Smooth muscle cell (in vitro differentiated cells): ENCODE measurements at regions not wholly inside any gene's neighbourhood (a gene's known extent, or its start where the extent isn't known, plus 50 kb on each side); places are given as distances from the start of the nearest gene placed in this dataset. TPM values are rescaled to one million over a fixed set of nuclear protein-coding genes. Genes with fewer than 3 reads are reported as not detected.

Source experiments
- DNase-seq: peaks from one replicate; lab custom pipeline; 2025; ENCODE audit not compliant: unreplicated experiment; lab: John Stamatoyannopoulos, UW
- H2AFZ ChIP-seq: fragments of 200-600 bp; sonication (generic); 2 replicates; pipeline ENCODE4 v1.6.0; 2016; ENCODE audit warnings: antibody characterized with exemption, low read depth, mild to moderate bottlenecking
- H3F3A ChIP-seq: fragments of 200-600 bp; sonication (generic); 2 replicates; pipeline ENCODE4 v1.6.0; 2017; ENCODE audit warnings: antibody characterized with exemption, low read depth
- H3K27ac ChIP-seq: fragments of 200-600 bp; sonication (generic); 2 replicates; pipeline ENCODE4 v1.5.1; 2016; ENCODE audit warnings: low read depth, mild to moderate bottlenecking
- H3K27me3 ChIP-seq: fragments of 200-600 bp; sonication (generic); 2 replicates; pipeline ENCODE4 v1.6.1; 2016; ENCODE audit warnings: low read depth, mild to moderate bottlenecking
- H3K36me3 ChIP-seq: fragments of 200-600 bp; sonication (generic); 2 replicates; pipeline ENCODE4 v1.5.1; 2016; ENCODE audit warnings: low read depth
- H3K4me1 ChIP-seq: fragments of 200-600 bp; sonication (generic); 2 replicates; pipeline ENCODE4 v1.5.1; 2016; ENCODE audit warnings: low read depth
- H3K4me2 ChIP-seq: fragments of 200-600 bp; sonication (generic); 2 replicates; pipeline ENCODE4 v1.6.0; 2016; ENCODE audit warnings: mild to moderate bottlenecking
- H3K4me3 ChIP-seq: fragments of 200-600 bp; sonication (generic); 2 replicates; pipeline ENCODE4 v1.5.1; 2016; ENCODE audit warnings: mild to moderate bottlenecking
- H3K79me2 ChIP-seq: fragments of 200-600 bp; sonication (generic); 2 replicates; pipeline ENCODE4 v1.6.0; 2016; ENCODE audit warnings: low read depth, mild to moderate bottlenecking
- H3K9ac ChIP-seq: fragments of 200-600 bp; sonication (generic); 2 replicates; pipeline ENCODE4 v1.6.0; 2016; ENCODE audit warnings: low read depth
- H3K9me3 ChIP-seq: fragments of 200-600 bp; sonication (generic); replicated peaks from 2 replicates; pipeline ENCODE4 v1.5.1; 2016; ENCODE audit warnings: low read depth
- H4K20me1 ChIP-seq: fragments of 200-600 bp; sonication (generic); 2 replicates; pipeline ENCODE4 v1.6.0; 2016; ENCODE audit warnings: low read depth
- WGBS: methylation state at CpG from one replicate; pipeline ENCODE4 v1.1.7; 2016; ENCODE audit warnings: low lambda C conversion rate; 5-methylcytosine and 5-hydroxymethylcytosine counted together
- small RNA-seq: library from RNA; depleted of rRNA; stranded (forward); fragments of <200 nt; gene quantifications from one replicate; pipeline ENCODE3, GENCODE V24; 2014
- TF ChIP-seq, protein P1 (sequence below): fragments of 200-600 bp; sonication (generic); IDR thresholded peaks from 2 replicates; pipeline ENCODE4 v1.5.1; 2017; ENCODE audit warnings: borderline replicate concordance, mild to moderate bottlenecking, antibody characterized with exemption; ENCODE audit not compliant: insufficient read depth, poor library complexity, severe bottlenecking

- H3K27ac ChIP-seq = no peak overlapping the region
- H4K20me1 ChIP-seq = no peaks in the 10 kb centered on the region
- H2AFZ ChIP-seq = no peak overlapping the region
- TF ChIP-seq, protein P1, sequence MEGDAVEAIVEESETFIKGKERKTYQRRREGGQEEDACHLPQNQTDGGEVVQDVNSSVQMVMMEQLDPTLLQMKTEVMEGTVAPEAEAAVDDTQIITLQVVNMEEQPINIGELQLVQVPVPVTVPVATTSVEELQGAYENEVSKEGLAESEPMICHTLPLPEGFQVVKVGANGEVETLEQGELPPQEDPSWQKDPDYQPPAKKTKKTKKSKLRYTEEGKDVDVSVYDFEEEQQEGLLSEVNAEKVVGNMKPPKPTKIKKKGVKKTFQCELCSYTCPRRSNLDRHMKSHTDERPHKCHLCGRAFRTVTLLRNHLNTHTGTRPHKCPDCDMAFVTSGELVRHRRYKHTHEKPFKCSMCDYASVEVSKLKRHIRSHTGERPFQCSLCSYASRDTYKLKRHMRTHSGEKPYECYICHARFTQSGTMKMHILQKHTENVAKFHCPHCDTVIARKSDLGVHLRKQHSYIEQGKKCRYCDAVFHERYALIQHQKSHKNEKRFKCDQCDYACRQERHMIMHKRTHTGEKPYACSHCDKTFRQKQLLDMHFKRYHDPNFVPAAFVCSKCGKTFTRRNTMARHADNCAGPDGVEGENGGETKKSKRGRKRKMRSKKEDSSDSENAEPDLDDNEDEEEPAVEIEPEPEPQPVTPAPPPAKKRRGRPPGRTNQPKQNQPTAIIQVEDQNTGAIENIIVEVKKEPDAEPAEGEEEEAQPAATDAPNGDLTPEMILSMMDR = no peak
- H3K9me3 ChIP-seq = no peaks in the 10 kb centered on the region
- no peak overlapping the region for H3K4me2 ChIP-seq
- DNase-seq = no peak
- H3K27me3 ChIP-seq = peaks cover 18% of the 10 kb centered on the region
- WGBS = 84% methylated on average over 4 of the region's 4 CpGs
- H3K36me3 ChIP-seq = no peaks in the 10 kb centered on the region
- peaks cover 4% of the 10 kb centered on the region for H3K4me1 ChIP-seq
- H3K79me2 ChIP-seq = no peaks in the 10 kb centered on the region
- no peaks in the 10 kb centered on the region for H3F3A ChIP-seq
- H3K9ac ChIP-seq = no peak overlapping the region
- no peak overlapping the region for H3K4me3 ChIP-seq
Observed at GRCh38 chr22:22032099-22032905, 49.7 kb upstream of the TOP3B start.

Small RNA genes lying in the stretch of these regions (small RNA-seq; reads per million reads assigned to genes)
- gene AC245452.3 (not detected), gene AC245517.3 (not detected), gene AC245517.5 (not detected), gene IGLVIV-59 (not detected)
